OCI-LY7 (cell line): ENCODE measurements at regions not wholly inside any gene's neighbourhood (a gene's known extent, or its start where the extent isn't known, plus 50 kb on each side); places are given as distances from the start of the nearest gene placed in this dataset.
"Not testable (repeated sequence)": the region's sequence is repeated elsewhere in the genome, so short reads cannot be mapped to it uniquely, and the experiment has no call there.

Experiments
- BruUV-seq: library from RNA; stranded (reverse); fragments of 400-500 nt; replicated peaks from 2 replicates; lab custom pipeline; 2021; lab: Mats Ljungman, UMichigan
- CTCF ChIA-PET: fragments of 300-600 bp; sonication (Branson Sonifier 250); formaldehyde crosslinking; loops from one replicate; lab custom pipeline; 2022; ENCODE audit warnings: antibody characterized with exemption; ENCODE audit not compliant: unreplicated experiment; lab: Charles Lee
- POLR2A ChIA-PET: fragments of 300-600 bp; sonication (Branson Sonifier 250); formaldehyde crosslinking; loops from one replicate; lab custom pipeline; 2022; ENCODE audit warnings: antibody characterized with exemption; lab: Charles Lee
- DNase-seq: peaks from one replicate; pipeline ENCODE4 v3.0.0-alpha.2; 2015; ENCODE audit warnings: low spot score
- H2AFZ ChIP-seq: fragments of 200-600 bp; sonication (generic), shearing (Covaris generic); 2 replicates; pipeline ENCODE4 v1.6.1; 2014; ENCODE audit warnings: mild to moderate bottlenecking, antibody characterized with exemption, low read length, moderate library complexity
- H3K27ac ChIP-seq: fragments of 200-600 bp; sonication (generic); 2 replicates; pipeline ENCODE4 v1.5.1; 2014; ENCODE audit warnings: mixed run types, low read depth, mild to moderate bottlenecking, moderate library complexity, low read length, inconsistent platforms; ENCODE audit not compliant: poor library complexity, severe bottlenecking
- H3K36me3 ChIP-seq: fragments of 200-600 bp; sonication (generic); 2 replicates; pipeline ENCODE4 v1.6.1; 2014; ENCODE audit warnings: mild to moderate bottlenecking, antibody characterized with exemption, low read length, moderate library complexity, mixed read lengths; ENCODE audit not compliant: insufficient read depth
- H3K4me1 ChIP-seq: fragments of 200-600 bp; sonication (generic); 2 replicates; pipeline ENCODE4 v1.5.1; 2014; ENCODE audit warnings: mild to moderate bottlenecking, low read length; ENCODE audit not compliant: insufficient read depth, poor library complexity, severe bottlenecking
- H3K4me2 ChIP-seq: fragments of 200-600 bp; sonication (generic); 2 replicates; pipeline ENCODE4 v1.6.1; 2014; ENCODE audit warnings: mild to moderate bottlenecking, low read length
- H3K4me3 ChIP-seq: fragments of 200-600 bp; sonication (generic); 2 replicates; pipeline ENCODE4 v1.5.1; 2014; ENCODE audit warnings: mild to moderate bottlenecking, low read depth, low read length; ENCODE audit not compliant: poor library complexity, severe bottlenecking
- H3K79me2 ChIP-seq: fragments of 200-600 bp; sonication (generic); 2 replicates; pipeline ENCODE4 v1.6.1; 2016; ENCODE audit warnings: low read depth, mild to moderate bottlenecking, low read length, moderate library complexity, mixed read lengths; ENCODE audit not compliant: insufficient read depth
- H3K9me2 ChIP-seq: fragments of 200-600 bp; sonication (generic); 2 replicates; pipeline ENCODE4 v1.6.1; 2016; ENCODE audit warnings: mild to moderate bottlenecking, low read length, mixed read lengths; ENCODE audit not compliant: insufficient read depth
- H3K9me3 ChIP-seq: fragments of 200-600 bp; sonication (generic); 2 replicates; pipeline ENCODE4 v1.6.1; 2014; ENCODE audit warnings: mild to moderate bottlenecking, mixed run types, low read length, mixed read lengths
- H4K20me1 ChIP-seq: fragments of 200-600 bp; sonication (generic); 2 replicates; pipeline ENCODE4 v1.6.1; 2014; ENCODE audit warnings: mild to moderate bottlenecking, antibody characterized with exemption, low read length, moderate library complexity, mixed read lengths; ENCODE audit not compliant: insufficient read depth
- CTCF ChIP-seq: fragments of 200-600 bp; sonication (generic); conservative IDR thresholded peaks from 2 replicates; pipeline ENCODE4 v1.5.1; 2014; ENCODE audit warnings: mild to moderate bottlenecking, antibody characterized with exemption, low read length, moderate library complexity, mixed read lengths
- EZH2phosphoT487 ChIP-seq: fragments of 200-600 bp; sonication (generic); IDR thresholded peaks from 2 replicates; pipeline ENCODE4 v1.6.1; 2018; ENCODE audit warnings: low read depth, borderline replicate concordance, mild to moderate bottlenecking, mixed run types, antibody characterized with exemption, low read length, moderate library complexity, mixed read lengths
- intact Hi-C: fragments of 100-400 bp; cut with micrococcal nuclease; formaldehyde crosslinking; loops from one replicate; pipeline ENCODE4 v1.10.0; 2022; ENCODE audit not compliant: unreplicated experiment

- no peaks in the 10 kb centered on the region for H3K9me3 ChIP-seq
- ChIA-PET CTCF (no interaction called here), POLR2A (no interaction called here)
- no peaks in the 10 kb centered on the region for H3K4me1 ChIP-seq
- H4K20me1 ChIP-seq = no peaks in the 10 kb centered on the region
- no peaks in the 10 kb centered on the region for H3K79me2 ChIP-seq
- no peak overlapping the region for H3K27ac ChIP-seq
- no peak overlapping the region for H2AFZ ChIP-seq
- H3K36me3 ChIP-seq = no peaks in the 10 kb centered on the region
- intact Hi-C loops = no loop called here
- DNase-seq = no peak
- TF ChIP-seq EZH2phosphoT487 (no peak), CTCF (no peak)
- no peak overlapping the region for H3K4me3 ChIP-seq
- no peak overlapping the region for H3K4me2 ChIP-seq
- H3K9me2 ChIP-seq = no peaks in the 10 kb centered on the region
- BruUV-seq = no TSS peak
Measured at GRCh38 chr5:67858471-67859031, 357.0 kb upstream of the PIK3R1 start.

GRCh38 chr5:67857502-67857901 is 358.1 kb upstream of the PIK3R1 start:
- no peaks in the 10 kb centered on the region for H3K36me3 ChIP-seq
- no peaks in the 10 kb centered on the region for H3K9me3 ChIP-seq
- H3K9me2 ChIP-seq = no peaks in the 10 kb centered on the region
- no peak for DNase-seq
- CTCF ChIA-PET = no interaction called here
- no peak overlapping the region for H2AFZ ChIP-seq
- POLR2A ChIA-PET = no interaction called here
- TF ChIP-seq EZH2phosphoT487 (no peak), CTCF (no peak)
- no peaks in the 10 kb centered on the region for H3K79me2 ChIP-seq
- no peaks in the 10 kb centered on the region for H4K20me1 ChIP-seq
- no TSS peak for BruUV-seq
- H3K4me1 ChIP-seq = no peaks in the 10 kb centered on the region
- intact Hi-C loops = no loop called here
- no peak overlapping the region for H3K4me3 ChIP-seq
- no peak overlapping the region for H3K4me2 ChIP-seq
- no peak overlapping the region for H3K27ac ChIP-seq

- no peaks in the 10 kb centered on the region for H3K4me1 ChIP-seq
- TF ChIP-seq CTCF = no peak
- no peak for TF ChIP-seq EZH2phosphoT487
- no peak overlapping the region for H2AFZ ChIP-seq
- H3K4me2 ChIP-seq = no peak overlapping the region
- DNase-seq = no peak
- H3K36me3 ChIP-seq = no peaks in the 10 kb centered on the region
- no TSS peak for BruUV-seq
- no peaks in the 10 kb centered on the region for H3K9me2 ChIP-seq
- no peaks in the 10 kb centered on the region for H3K9me3 ChIP-seq
- H3K27ac ChIP-seq = no peak overlapping the region
- no peaks in the 10 kb centered on the region for H3K79me2 ChIP-seq
- CTCF ChIA-PET = no interaction called here
- no peaks in the 10 kb centered on the region for H4K20me1 ChIP-seq
- H3K4me3 ChIP-seq = no peak overlapping the region
- POLR2A ChIA-PET = no interaction called here
- intact Hi-C loops = no loop called here
Measured at GRCh38 chr5:67855523-67855922, 360.0 kb upstream of the PIK3R1 start.

GRCh38 chr5:67850906-67851305 is 364.6 kb upstream of the PIK3R1 start:
- POLR2A ChIA-PET = interaction anchor here (0.9 kb wide), 1 partner anchor 9 kb away, joined by 3 read pairs; no protein-coding TSS in a partner anchor
- H3K4me2 ChIP-seq, H3K9me2 ChIP-seq, H3K4me1 ChIP-seq, H3K79me2 ChIP-seq, CTCF ChIA-PET, BruUV-seq, intact Hi-C loops, H4K20me1 ChIP-seq, H3K36me3 ChIP-seq, H2AFZ ChIP-seq, H3K27ac ChIP-seq, H3K4me3 ChIP-seq, DNase-seq, H3K9me3 ChIP-seq: not testable (repeated sequence)
